Uterus (tissue), 3 donors: ENCODE measurements at regions not wholly inside any gene's neighbourhood (a gene's known extent, or its start where the extent isn't known, plus 50 kb on each side); places are given as distances from the start of the nearest gene placed in this dataset.

Source experiments
- DNase-seq, 2 donors: peaks; one replicate each; pipeline ENCODE4 v3.0.0-alpha.2; 2019 to 2020
- H3K27ac ChIP-seq, 2 donors: fragments of 200-600 bp; sonication (generic); 1 replicate in 1 of 2; 2 replicates in 1 of 2; pipeline ENCODE4 v1.5.1; 2016 to 2018
- H3K27me3 ChIP-seq, 2 donors: fragments of 200-600 bp; sonication (generic); one replicate each; pipeline ENCODE4 v1.5.1; 2018 to 2019; ENCODE audit warnings: control low read depth in 1 of 2
- H3K36me3 ChIP-seq, 2 donors: fragments of 200-600 bp; sonication (generic); one replicate each; pipeline ENCODE4 v1.5.1; 2019; ENCODE audit warnings: control low read depth in 1 of 2
- H3K4me1 ChIP-seq, 2 donors: fragments of 200-600 bp; sonication (generic); one replicate each; pipeline ENCODE4 v1.5.1; 2018 to 2019; ENCODE audit warnings: control low read depth in 1 of 2
- H3K4me3 ChIP-seq, 2 donors: fragments of 200-600 bp; sonication (generic); 1 replicate in 1 of 2; 2 replicates in 1 of 2; pipeline ENCODE4 v1.5.1; 2018 to 2019; ENCODE audit warnings: mild to moderate bottlenecking in 1 of 2
- H3K9me3 ChIP-seq, 2 donors: fragments of 200-600 bp; sonication (generic); one replicate each; pipeline ENCODE4 v1.5.1; 2019; ENCODE audit warnings: control low read depth in 1 of 2
- CTCF ChIP-seq, 4 experiments: fragments of 200-600 bp in 2 of 4; fragments of 450-650 bp in 2 of 4; sonication (generic) in 2 of 4; IDR thresholded peaks; one replicate each; pipeline ENCODE4 v1.5.1; 2016 to 2019; ENCODE audit warnings: antibody characterized with exemption in 4 of 4, mild to moderate bottlenecking in 2 of 4, moderate library complexity in 1 of 4
- POLR2A ChIP-seq, 2 donors: fragments of 450-650 bp; IDR thresholded peaks; one replicate each; pipeline ENCODE4 v1.6.1; 2016; ENCODE audit warnings: antibody characterized with exemption in 2 of 2, mild to moderate bottlenecking in 1 of 2, moderate library complexity in 1 of 2
- intact Hi-C: fragments of 100-400 bp; cut with DNase I; formaldehyde crosslinking; loops from one replicate; pipeline ENCODE4 v1.15.1; 2023; ENCODE audit warnings: low total_unique reads
- donor health status: DM: yes; HTN: yes; CAD: no.

- no peak overlapping the region for H3K27ac ChIP-seq
Measured at GRCh38 chr10:121307411-121307980, 290.7 kb downstream of the FGFR2 start.

GRCh38 chr10:121308020-121308419, 290.2 kb downstream of the FGFR2 start:
- TF ChIP-seq CTCF (IDR thresholded peaks at IDR 0.05), result no peak
- no peak for TF ChIP-seq POLR2A (IDR thresholded peaks at IDR 0.05)
- no peak overlapping the region for H3K27ac ChIP-seq

More at GRCh38 chr10:121307411-121307980, 290.7 kb downstream of the FGFR2 start:
- H3K4me1 ChIP-seq, result no peaks in the 10 kb centered on the region
- H3K9me3 ChIP-seq, result no peaks in the 10 kb centered on the region
- H3K27me3 ChIP-seq, result no peaks in the 10 kb centered on the region
- intact Hi-C loops, result no loop called here
- no peak overlapping the region for H3K4me3 ChIP-seq
- TF ChIP-seq POLR2A (IDR thresholded peaks at IDR 0.05) (no peak), CTCF (IDR thresholded peaks at IDR 0.05) (no peak)
- no peak for DNase-seq
- H3K36me3 ChIP-seq, result no peaks in the 10 kb centered on the region

GRCh38 chr10:121309164-121309563, 289.1 kb downstream of the FGFR2 start:
- Histone ChIP-seq H3K27ac (no peak overlapping the region), H3K27me3 (no peaks in the 10 kb centered on the region), H3K4me3 (no peak overlapping the region), H3K4me1 (no peaks in the 10 kb centered on the region), H3K9me3 (no peaks in the 10 kb centered on the region), H3K36me3 (no peaks in the 10 kb centered on the region)
- TF ChIP-seq POLR2A (IDR thresholded peaks at IDR 0.05) (no peak), CTCF (IDR thresholded peaks at IDR 0.05) (no peak)
- DNase-seq, result no peak
- intact Hi-C loops, result no loop called here

More at GRCh38 chr10:121308020-121308419, 290.2 kb downstream of the FGFR2 start:
- intact Hi-C loops, result no loop called here
- DNase-seq, result no peak
- H3K4me1 ChIP-seq, result no peaks in the 10 kb centered on the region
- H3K4me3 ChIP-seq, result no peak overlapping the region
- no peaks in the 10 kb centered on the region for H3K27me3 ChIP-seq
- H3K9me3 ChIP-seq, result no peaks in the 10 kb centered on the region
- H3K36me3 ChIP-seq, result no peaks in the 10 kb centered on the region

GRCh38 chr10:121310151-121310711, 288.0 kb downstream of the FGFR2 start:
- Histone ChIP-seq H3K27me3 (no peaks in the 10 kb centered on the region), H3K4me1 (no peaks in the 10 kb centered on the region), H3K27ac (no peak overlapping the region), H3K9me3 (no peaks in the 10 kb centered on the region), H3K36me3 (no peaks in the 10 kb centered on the region), H3K4me3 (no peak overlapping the region)
- TF ChIP-seq POLR2A (IDR thresholded peaks at IDR 0.05), result no peak
- no peak for TF ChIP-seq CTCF (IDR thresholded peaks at IDR 0.05)
- DNase-seq, result no peak
- intact Hi-C loops, result no loop called here

- TF ChIP-seq CTCF (IDR thresholded peaks at IDR 0.05) (no peak), POLR2A (IDR thresholded peaks at IDR 0.05) (no peak)
- Histone ChIP-seq H3K4me1 (no peaks in the 10 kb centered on the region), H3K36me3 (no peaks in the 10 kb centered on the region), H3K27ac (no peak overlapping the region), H3K27me3 (no peaks in the 10 kb centered on the region), H3K4me3 (no peak overlapping the region), H3K9me3 (no peaks in the 10 kb centered on the region)
- intact Hi-C loops, result no loop called here
- DNase-seq, result no peak
Measured at GRCh38 chr10:121311812-121312443, 286.3 kb downstream of the FGFR2 start.
